GM12892 (cell line): ENCODE measurements at regions not wholly inside any gene's neighbourhood (a gene's known extent, or its start where the extent isn't known, plus 50 kb on each side); places are given as distances from the start of the nearest gene placed in this dataset.

Experiments used
- POLR2A ChIP-seq: IDR thresholded peaks from 2 replicates; pipeline ENCODE4 v1.6.1; 2011; ENCODE audit warnings: low read depth, low read length, control low read depth
- POLR2AphosphoS5 ChIP-seq: IDR thresholded peaks from 2 replicates; pipeline ENCODE4 v1.6.1; 2011; ENCODE audit warnings: low read depth, low read length, control low read depth

GRCh38 chr16:85215478-85216118 is 103.3 kb upstream of the CIBAR2 start:
- TF ChIP-seq POLR2A (no peak), POLR2AphosphoS5 (no peak)
